GM19452 (cell line): ENCODE measurements at regions not wholly inside any gene's neighbourhood (a gene's known extent, or its start where the extent isn't known, plus 50 kb on each side); places are given as distances from the start of the nearest gene placed in this dataset.
"Not testable (repeated sequence)": the region's sequence is repeated elsewhere in the genome, so short reads cannot be mapped to it uniquely, and the experiment has no call there.

Source experiments
- ATAC-seq: cut with Tn5 transposase; IDR thresholded peaks from one replicate; pipeline ENCODE4 v1.9.1; 2021; ENCODE audit not compliant: unreplicated experiment

DNA sequence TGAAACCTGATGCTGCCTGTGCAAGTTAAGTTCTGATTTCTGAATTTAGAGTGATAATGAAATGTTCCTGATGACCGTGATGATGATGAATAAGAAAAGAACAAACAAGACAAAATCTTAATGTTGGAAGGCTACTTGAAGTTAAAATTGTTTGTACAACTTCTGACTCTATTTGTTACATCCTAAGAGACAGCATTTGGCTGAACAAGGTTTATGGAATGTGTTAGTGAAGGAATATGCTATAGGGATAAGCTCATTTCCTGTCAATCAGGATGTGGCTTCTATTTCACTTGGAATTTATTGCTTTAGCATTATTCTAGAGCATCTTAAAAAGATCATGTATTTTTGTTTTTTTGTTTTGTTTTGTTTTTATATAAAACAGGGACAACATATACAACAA lies 267.5 kb downstream of the FAT4 start:
- no peak for ATAC-seq

DNA sequence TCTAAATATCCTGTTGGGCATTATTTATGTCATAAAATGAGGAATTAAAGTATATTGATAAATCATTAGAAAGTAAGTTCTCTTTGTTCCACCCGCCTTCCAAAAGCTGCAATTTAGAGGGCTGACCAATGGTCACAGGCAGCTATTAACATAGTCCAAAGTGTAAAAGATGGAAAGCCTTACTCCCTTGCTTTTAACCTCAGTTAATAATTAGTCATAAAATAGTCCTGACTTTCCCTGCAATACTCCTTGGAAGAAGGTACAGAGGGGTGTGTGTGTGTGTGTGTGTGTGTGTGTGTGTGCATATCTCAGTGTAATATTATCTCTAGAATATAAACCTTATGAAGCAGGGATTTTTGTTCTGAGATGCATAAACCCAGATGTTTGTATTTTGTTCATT lies 275.4 kb downstream of the FAT4 start:
- no peak for ATAC-seq

- ATAC-seq = no peak
Measured at GRCh38 chr4:125591290-125591689, 276.5 kb downstream of the FAT4 start.

- ATAC-seq = no peak
Measured at GRCh38 chr4:125594056-125594602, 279.4 kb downstream of the FAT4 start.

GRCh38 chr4:125605926-125606325 lies 291.2 kb downstream of the FAT4 start:
- not testable (repeated sequence) for ATAC-seq

GRCh38 chr4:125620066-125620860 lies 305.5 kb downstream of the FAT4 start:
- ATAC-seq = no peak

GRCh38 chr4:125624951-125625350 lies 310.2 kb downstream of the FAT4 start:
- no peak for ATAC-seq

DNA sequence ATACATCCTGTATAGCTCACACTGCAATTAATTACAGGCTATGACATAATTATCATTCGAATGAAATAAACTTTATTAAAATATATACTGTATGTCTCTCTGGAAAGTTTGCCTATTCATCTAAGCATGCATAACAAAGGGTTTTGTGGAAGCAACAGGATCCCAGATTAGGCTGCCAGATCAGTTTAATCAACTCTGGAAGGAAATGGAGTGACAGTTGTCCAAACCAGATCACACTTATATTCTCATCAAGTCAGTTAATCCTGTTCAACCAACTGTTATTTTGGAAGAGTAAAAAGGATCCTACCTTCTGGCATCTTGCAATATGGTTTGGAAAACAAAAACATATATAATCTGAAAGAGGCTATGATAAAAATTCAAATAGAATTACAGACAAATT lies 312.2 kb downstream of the FAT4 start:
- no peak for ATAC-seq

GRCh38 chr4:125639182-125639621 lies 324.4 kb downstream of the FAT4 start:
- no peak for ATAC-seq

GRCh38 chr4:125641611-125642010 lies 326.9 kb downstream of the FAT4 start:
- no peak for ATAC-seq

- ATAC-seq = no peak
Measured at GRCh38 chr4:125642645-125643044, 327.9 kb downstream of the FAT4 start.

GRCh38 chr4:125649452-125649851 lies 334.7 kb downstream of the FAT4 start:
- ATAC-seq = no peak

GRCh38 chr4:125650557-125650956 lies 335.8 kb downstream of the FAT4 start:
- ATAC-seq = no peak

GRCh38 chr4:125651707-125652357 lies 337.1 kb downstream of the FAT4 start:
- ATAC-seq = not testable (repeated sequence)

DNA sequence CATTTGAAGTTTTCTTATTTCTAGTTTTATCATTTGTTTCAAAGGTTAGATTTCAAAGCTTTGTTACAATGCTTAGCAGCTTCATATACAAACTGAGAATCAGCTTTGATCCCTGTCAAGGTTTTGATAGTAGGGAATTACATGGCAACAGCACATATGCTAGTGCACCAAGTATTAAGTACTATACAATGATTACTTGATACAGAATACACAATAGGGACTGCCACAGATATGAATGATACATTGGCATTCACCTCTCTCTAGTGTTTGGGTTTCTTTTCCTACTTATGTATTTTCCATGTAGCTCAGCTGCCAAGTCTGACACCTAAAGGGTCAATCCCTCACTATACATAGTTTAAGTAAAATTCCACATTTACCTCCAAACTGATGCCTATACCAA lies 344.0 kb downstream of the FAT4 start:
- no peak for ATAC-seq

GRCh38 chr4:125663896-125664767 lies 349.4 kb downstream of the FAT4 start:
- ATAC-seq = no peak

GRCh38 chr4:125666635-125667034 lies 351.9 kb downstream of the FAT4 start:
- ATAC-seq = no peak

- no peak for ATAC-seq
Measured at GRCh38 chr4:125676156-125676555, 361.4 kb downstream of the FAT4 start.

- ATAC-seq = no peak
Measured at GRCh38 chr4:125676583-125676982, 361.8 kb downstream of the FAT4 start.

- ATAC-seq = no peak
Measured at GRCh38 chr4:125677665-125678307, 363.0 kb downstream of the FAT4 start.

DNA sequence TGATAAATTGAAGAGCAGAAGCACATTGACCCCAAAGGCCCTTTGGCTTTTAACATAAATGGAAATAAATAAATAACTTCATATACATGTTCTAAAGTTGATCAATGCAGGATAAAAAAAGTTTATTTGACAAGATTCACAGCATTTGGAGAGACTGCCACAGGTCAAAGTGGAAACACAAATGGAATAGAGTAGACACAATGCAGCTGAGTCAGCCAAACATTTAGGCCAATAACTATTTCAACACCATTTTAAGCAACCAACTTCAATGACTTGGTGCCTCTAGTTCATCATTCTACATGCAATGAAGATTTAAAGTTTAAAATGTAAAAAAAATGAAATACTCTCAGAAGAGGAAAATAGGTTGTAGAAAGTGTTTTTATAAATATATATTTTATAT lies 365.2 kb downstream of the FAT4 start:
- ATAC-seq = no peak
